ENCODE measurements at regions not wholly inside any gene's neighbourhood (a gene's known extent, or its start where the extent isn't known, plus 50 kb on each side); places are given as distances from the start of the nearest gene placed in this dataset.

DNA sequence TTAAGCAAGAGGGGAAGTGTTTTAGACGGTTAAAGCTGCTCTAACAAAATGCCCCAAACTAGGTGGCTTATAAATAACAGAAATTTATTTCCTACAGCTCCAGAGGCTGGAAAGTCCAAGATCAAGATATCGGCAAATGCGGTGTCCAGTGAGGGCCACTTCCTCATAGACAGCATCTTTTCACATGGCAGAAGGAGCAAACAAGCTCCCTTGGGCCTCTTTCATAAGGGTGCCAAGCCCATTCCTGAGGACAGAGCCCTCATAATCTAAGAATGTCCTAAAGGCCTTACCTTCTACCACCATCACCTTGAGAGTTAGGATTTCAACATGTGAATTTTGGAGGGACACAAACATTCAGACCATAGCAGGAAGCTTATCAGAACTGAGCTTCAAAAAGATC is 57.3 kb upstream of the PPP1CB start:
- H3K27me3 ChIP-seq (ENCODE audit: control insufficient read depth, insufficient read depth, low read length), result no peaks in the 10 kb centered on the region
- no peak overlapping the region for H3K4me3 ChIP-seq (ENCODE audit: low read depth, low read length)
- CTCF ChIA-PET, result interaction anchor here (1.8 to 2.3 kb wide), 2 partner anchors 11 to 28 kb away, joined by 4 to 6 read pairs; no protein-coding TSS in a partner anchor
- DNase-seq (ENCODE audit: low read depth), result no peak
- TF ChIP-seq, protein P1, sequence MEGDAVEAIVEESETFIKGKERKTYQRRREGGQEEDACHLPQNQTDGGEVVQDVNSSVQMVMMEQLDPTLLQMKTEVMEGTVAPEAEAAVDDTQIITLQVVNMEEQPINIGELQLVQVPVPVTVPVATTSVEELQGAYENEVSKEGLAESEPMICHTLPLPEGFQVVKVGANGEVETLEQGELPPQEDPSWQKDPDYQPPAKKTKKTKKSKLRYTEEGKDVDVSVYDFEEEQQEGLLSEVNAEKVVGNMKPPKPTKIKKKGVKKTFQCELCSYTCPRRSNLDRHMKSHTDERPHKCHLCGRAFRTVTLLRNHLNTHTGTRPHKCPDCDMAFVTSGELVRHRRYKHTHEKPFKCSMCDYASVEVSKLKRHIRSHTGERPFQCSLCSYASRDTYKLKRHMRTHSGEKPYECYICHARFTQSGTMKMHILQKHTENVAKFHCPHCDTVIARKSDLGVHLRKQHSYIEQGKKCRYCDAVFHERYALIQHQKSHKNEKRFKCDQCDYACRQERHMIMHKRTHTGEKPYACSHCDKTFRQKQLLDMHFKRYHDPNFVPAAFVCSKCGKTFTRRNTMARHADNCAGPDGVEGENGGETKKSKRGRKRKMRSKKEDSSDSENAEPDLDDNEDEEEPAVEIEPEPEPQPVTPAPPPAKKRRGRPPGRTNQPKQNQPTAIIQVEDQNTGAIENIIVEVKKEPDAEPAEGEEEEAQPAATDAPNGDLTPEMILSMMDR (IDR thresholded peaks at IDR 0.05; ENCODE audit: insufficient read depth, low read depth, low read length), result no peak
- no peaks in the 10 kb centered on the region for H3K36me3 ChIP-seq (ENCODE audit: control insufficient read depth, insufficient read depth, low read length)
- POLR2A ChIA-PET, result no interaction called here

DNA sequence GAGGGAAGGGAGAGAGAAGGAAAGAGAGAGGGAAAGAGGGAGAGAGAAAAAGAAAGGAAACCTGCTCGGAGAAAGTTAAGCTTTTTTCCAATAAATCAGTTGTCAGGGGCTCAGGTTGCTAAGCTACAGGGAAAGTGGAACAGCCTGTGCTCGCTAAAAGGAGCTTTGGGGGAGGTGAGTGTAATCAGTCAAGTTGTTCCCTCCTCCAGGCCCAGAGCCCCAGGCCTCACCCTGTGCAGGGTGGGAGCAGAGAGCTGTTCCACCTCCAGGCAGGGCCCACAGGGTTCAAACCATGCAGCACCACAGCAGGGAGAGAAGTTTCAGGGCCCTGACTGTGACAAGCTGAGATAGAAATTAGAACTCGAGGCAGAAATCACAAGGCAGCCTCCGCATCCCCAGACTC is 56.4 kb upstream of the PPP1CB start:
- Histone ChIP-seq H3K27me3 (ENCODE audit: control insufficient read depth, insufficient read depth, low read length) (no peaks in the 10 kb centered on the region), H3K4me3 (ENCODE audit: low read depth, low read length) (no peak overlapping the region), H3K36me3 (ENCODE audit: control insufficient read depth, insufficient read depth, low read length) (no peaks in the 10 kb centered on the region)
- TF ChIP-seq, protein P1 (IDR thresholded peaks at IDR 0.05; ENCODE audit: insufficient read depth, low read depth, low read length), result no peak
- ChIA-PET CTCF (interaction anchor here (0.6 to 2.3 kb wide), 5 partner anchors 9 to 466 kb away, joined by 3 to 6 read pairs (median 4); no protein-coding TSS in a partner anchor), POLR2A (no interaction called here)
- DNase-seq (ENCODE audit: low read depth), result no peak

DNA sequence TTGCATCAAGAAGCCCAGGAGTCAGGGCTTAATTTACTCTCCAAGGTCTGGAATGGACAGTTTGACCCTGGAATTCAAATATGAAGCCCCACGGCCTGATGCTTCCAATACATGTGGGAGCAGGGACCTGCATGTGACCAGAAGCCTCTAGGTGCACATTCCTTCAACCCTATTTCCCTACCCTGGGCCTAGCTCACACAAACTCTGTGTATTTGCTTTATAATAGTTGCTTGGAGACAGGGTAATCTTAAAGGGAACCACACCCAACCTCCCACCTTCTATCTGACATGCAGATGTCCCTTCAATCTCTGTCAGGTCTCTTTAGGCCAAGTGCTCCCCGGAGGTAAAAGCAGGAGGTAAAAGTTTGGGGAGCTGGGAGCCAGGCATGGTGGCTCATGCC is 55.4 kb upstream of the PPP1CB start:
- H3K4me3 ChIP-seq (ENCODE audit: low read depth, low read length), result no peak overlapping the region
- TF ChIP-seq, protein P1 (IDR thresholded peaks at IDR 0.05; ENCODE audit: insufficient read depth, low read depth, low read length), result no peak
- H3K27me3 ChIP-seq (ENCODE audit: control insufficient read depth, insufficient read depth, low read length), result no peaks in the 10 kb centered on the region
- no peaks in the 10 kb centered on the region for H3K36me3 ChIP-seq (ENCODE audit: control insufficient read depth, insufficient read depth, low read length)
- CTCF ChIA-PET, result interaction anchor here (1.4 kb wide), 1 partner anchor 10 kb away, joined by 3 read pairs; no protein-coding TSS in a partner anchor
- DNase-seq (ENCODE audit: low read depth), result no peak
- POLR2A ChIA-PET, result no interaction called here

DNA sequence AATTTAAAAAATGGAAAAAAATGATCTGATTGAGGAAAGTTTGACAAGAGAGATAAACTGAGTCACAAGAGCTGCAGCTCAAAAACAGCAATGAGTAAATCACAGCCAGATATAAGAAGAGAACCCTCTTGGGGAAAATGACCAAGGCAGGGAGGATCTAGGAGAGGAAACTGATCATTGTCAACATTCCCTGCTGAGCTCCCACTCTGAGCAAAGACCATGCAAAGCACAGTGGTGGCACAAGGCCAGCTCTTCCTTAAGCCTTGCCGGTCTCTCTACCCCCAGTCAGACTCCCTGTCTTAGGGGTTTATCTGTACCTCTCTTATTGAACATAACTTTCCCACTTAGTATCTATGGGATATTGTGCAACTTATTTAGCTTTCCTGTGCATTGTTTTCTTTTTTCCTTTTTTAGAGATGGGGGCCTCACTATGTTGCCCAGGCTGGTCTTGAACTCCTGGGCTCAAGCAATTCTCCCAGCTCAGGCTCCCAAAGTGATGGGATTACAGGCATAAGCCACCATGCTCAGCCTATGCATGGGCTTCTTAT is 54.0 kb upstream of the PPP1CB start:
- POLR2A ChIA-PET, result no interaction called here
- CTCF ChIA-PET, result no interaction called here

DNA sequence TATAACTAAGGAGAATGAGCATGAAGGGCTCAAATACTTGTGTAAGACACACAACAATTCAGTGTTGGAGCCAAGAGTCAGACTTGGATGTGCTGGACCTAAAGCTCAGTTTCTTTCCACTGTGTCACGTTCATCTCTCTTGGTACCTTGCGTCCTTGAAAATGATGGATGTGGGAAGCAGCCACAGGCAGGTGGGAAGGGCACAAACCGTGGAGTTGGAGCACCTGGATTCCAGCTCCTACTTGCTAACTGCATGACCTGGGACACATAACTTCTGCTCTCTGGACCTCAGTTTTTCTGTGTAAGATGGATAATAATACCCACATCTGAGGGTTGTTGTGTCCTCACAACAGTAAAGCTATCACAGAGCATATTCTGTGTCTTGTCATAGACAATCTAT is 53.1 kb upstream of the PPP1CB start:
- DNase-seq (ENCODE audit: low read depth), result no peak
- ChIA-PET POLR2A (no interaction called here), CTCF (interaction anchor here (1.3 kb wide), 1 partner anchor 11 kb away, joined by 3 read pairs; no protein-coding TSS in a partner anchor)
- H3K4me3 ChIP-seq (ENCODE audit: low read depth, low read length), result no peak overlapping the region
- TF ChIP-seq, protein P1 (IDR thresholded peaks at IDR 0.05; ENCODE audit: insufficient read depth, low read depth, low read length), result no peak
- H3K27me3 ChIP-seq (ENCODE audit: control insufficient read depth, insufficient read depth, low read length), result no peaks in the 10 kb centered on the region
- H3K36me3 ChIP-seq (ENCODE audit: control insufficient read depth, insufficient read depth, low read length), result no peaks in the 10 kb centered on the region

More for the DNA sequence above, 54.0 kb upstream of the PPP1CB start:
- DNase-seq (ENCODE audit: low read depth), result no peak
- no peaks in the 10 kb centered on the region for H3K36me3 ChIP-seq (ENCODE audit: control insufficient read depth, insufficient read depth, low read length)
- TF ChIP-seq, protein P1 (IDR thresholded peaks at IDR 0.05; ENCODE audit: insufficient read depth, low read depth, low read length), result no peak
- H3K27me3 ChIP-seq (ENCODE audit: control insufficient read depth, insufficient read depth, low read length), result no peaks in the 10 kb centered on the region
- no peak overlapping the region for H3K4me3 ChIP-seq (ENCODE audit: low read depth, low read length)
